Smooth muscle cell (in vitro differentiated cells): ENCODE measurements at regions not wholly inside any gene's neighbourhood (a gene's known extent, or its start where the extent isn't known, plus 50 kb on each side); places are given as distances from the start of the nearest gene placed in this dataset.

Experiments
- DNase-seq: peaks from one replicate; lab custom pipeline; 2025; ENCODE audit not compliant: unreplicated experiment; lab: John Stamatoyannopoulos, UW
- H2AFZ ChIP-seq: fragments of 200-600 bp; sonication (generic); 2 replicates; pipeline ENCODE4 v1.6.0; 2016; ENCODE audit warnings: antibody characterized with exemption, low read depth, mild to moderate bottlenecking
- H3F3A ChIP-seq: fragments of 200-600 bp; sonication (generic); 2 replicates; pipeline ENCODE4 v1.6.0; 2017; ENCODE audit warnings: antibody characterized with exemption, low read depth
- H3K27ac ChIP-seq: fragments of 200-600 bp; sonication (generic); 2 replicates; pipeline ENCODE4 v1.5.1; 2016; ENCODE audit warnings: low read depth, mild to moderate bottlenecking
- H3K27me3 ChIP-seq: fragments of 200-600 bp; sonication (generic); 2 replicates; pipeline ENCODE4 v1.6.1; 2016; ENCODE audit warnings: low read depth, mild to moderate bottlenecking
- H3K36me3 ChIP-seq: fragments of 200-600 bp; sonication (generic); 2 replicates; pipeline ENCODE4 v1.5.1; 2016; ENCODE audit warnings: low read depth
- H3K4me1 ChIP-seq: fragments of 200-600 bp; sonication (generic); 2 replicates; pipeline ENCODE4 v1.5.1; 2016; ENCODE audit warnings: low read depth
- H3K4me2 ChIP-seq: fragments of 200-600 bp; sonication (generic); 2 replicates; pipeline ENCODE4 v1.6.0; 2016; ENCODE audit warnings: mild to moderate bottlenecking
- H3K4me3 ChIP-seq: fragments of 200-600 bp; sonication (generic); 2 replicates; pipeline ENCODE4 v1.5.1; 2016; ENCODE audit warnings: mild to moderate bottlenecking
- H3K79me2 ChIP-seq: fragments of 200-600 bp; sonication (generic); 2 replicates; pipeline ENCODE4 v1.6.0; 2016; ENCODE audit warnings: low read depth, mild to moderate bottlenecking
- H3K9ac ChIP-seq: fragments of 200-600 bp; sonication (generic); 2 replicates; pipeline ENCODE4 v1.6.0; 2016; ENCODE audit warnings: low read depth
- H3K9me3 ChIP-seq: fragments of 200-600 bp; sonication (generic); replicated peaks from 2 replicates; pipeline ENCODE4 v1.5.1; 2016; ENCODE audit warnings: low read depth
- H4K20me1 ChIP-seq: fragments of 200-600 bp; sonication (generic); 2 replicates; pipeline ENCODE4 v1.6.0; 2016; ENCODE audit warnings: low read depth
- WGBS: methylation state at CpG from one replicate; pipeline ENCODE4 v1.1.7; 2016; ENCODE audit warnings: low lambda C conversion rate; 5-methylcytosine and 5-hydroxymethylcytosine counted together
- TF ChIP-seq, protein P1 (sequence below): fragments of 200-600 bp; sonication (generic); IDR thresholded peaks from 2 replicates; pipeline ENCODE4 v1.5.1; 2017; ENCODE audit warnings: borderline replicate concordance, mild to moderate bottlenecking, antibody characterized with exemption; ENCODE audit not compliant: insufficient read depth, poor library complexity, severe bottlenecking

DNA sequence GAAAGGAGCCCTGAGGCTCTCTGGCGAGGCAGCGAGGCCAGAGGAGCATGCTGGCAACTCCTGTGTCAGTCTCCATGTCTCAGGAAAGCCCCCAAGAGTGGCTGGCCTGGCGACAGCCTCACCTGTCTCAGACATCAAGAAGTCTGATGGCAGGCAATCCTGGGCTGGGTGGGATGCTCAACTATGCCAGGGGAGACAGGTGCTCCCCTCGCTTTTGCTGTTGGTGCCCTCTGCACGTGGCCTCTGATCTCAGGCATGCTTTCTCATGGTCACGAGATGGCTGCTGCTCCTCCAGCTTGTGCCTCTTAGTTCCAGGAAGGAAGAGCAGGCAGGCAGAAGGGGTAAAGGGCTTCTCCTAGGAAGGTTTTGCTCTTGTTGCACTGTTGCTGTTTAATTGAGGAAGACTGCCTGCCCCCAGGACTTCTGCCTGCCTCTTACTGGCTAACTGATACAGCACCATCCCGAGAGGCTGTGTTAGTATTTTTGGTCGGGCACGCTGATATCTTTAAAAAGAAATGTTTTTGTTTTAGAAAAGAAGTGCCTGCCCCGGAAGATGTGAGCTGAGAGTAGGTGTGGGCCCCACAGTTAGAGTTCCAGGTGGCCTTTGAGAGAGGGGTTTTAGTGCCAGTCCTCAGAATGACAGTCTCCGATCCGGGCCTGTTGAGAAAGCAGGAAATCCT lies 344.8 kb upstream of the HS6ST1 start:
- Histone ChIP-seq H3K9ac (no peak overlapping the region), H3K27ac (no peak overlapping the region), H3K4me3 (no peak overlapping the region), H3K27me3 (peaks cover 4% of the 10 kb centered on the region), H3K4me2 (no peak overlapping the region), H3F3A (no peaks in the 10 kb centered on the region), H2AFZ (no peak overlapping the region), H4K20me1 (no peaks in the 10 kb centered on the region), H3K36me3 (no peaks in the 10 kb centered on the region), H3K4me1 (no peaks in the 10 kb centered on the region), H3K9me3 (no peaks in the 10 kb centered on the region), H3K79me2 (no peaks in the 10 kb centered on the region)
- TF ChIP-seq, protein P1, sequence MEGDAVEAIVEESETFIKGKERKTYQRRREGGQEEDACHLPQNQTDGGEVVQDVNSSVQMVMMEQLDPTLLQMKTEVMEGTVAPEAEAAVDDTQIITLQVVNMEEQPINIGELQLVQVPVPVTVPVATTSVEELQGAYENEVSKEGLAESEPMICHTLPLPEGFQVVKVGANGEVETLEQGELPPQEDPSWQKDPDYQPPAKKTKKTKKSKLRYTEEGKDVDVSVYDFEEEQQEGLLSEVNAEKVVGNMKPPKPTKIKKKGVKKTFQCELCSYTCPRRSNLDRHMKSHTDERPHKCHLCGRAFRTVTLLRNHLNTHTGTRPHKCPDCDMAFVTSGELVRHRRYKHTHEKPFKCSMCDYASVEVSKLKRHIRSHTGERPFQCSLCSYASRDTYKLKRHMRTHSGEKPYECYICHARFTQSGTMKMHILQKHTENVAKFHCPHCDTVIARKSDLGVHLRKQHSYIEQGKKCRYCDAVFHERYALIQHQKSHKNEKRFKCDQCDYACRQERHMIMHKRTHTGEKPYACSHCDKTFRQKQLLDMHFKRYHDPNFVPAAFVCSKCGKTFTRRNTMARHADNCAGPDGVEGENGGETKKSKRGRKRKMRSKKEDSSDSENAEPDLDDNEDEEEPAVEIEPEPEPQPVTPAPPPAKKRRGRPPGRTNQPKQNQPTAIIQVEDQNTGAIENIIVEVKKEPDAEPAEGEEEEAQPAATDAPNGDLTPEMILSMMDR, result no peak
- WGBS, result 94% methylated on average over 11 of the region's 12 CpGs
- no peak for DNase-seq

DNA sequence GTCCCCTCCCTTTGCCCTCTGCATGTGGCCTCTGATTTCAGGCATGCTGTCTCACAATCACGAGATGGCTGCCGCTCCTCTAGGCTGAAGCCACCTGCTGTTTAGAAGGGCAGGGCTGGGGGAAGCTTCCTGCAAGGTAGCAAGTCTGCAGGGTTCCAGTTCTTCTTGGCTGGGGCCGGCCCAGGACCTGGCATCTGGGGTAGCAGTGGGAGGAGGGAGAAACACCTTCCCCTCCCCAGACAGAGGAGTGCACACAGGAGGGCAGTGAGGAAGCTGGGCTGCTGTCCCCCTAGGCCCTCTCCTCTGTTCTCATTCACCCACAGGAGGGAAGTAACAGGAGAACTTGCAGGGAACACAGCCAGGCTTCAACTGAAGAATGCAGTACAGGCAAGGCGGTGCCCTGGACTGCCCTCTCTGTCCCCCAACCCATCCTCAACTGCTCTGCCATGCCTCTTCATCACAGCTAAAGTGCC lies 345.9 kb upstream of the HS6ST1 start:
- Histone ChIP-seq H3K36me3 (no peaks in the 10 kb centered on the region), H3F3A (no peaks in the 10 kb centered on the region), H3K27me3 (peaks cover 4% of the 10 kb centered on the region), H3K9ac (no peak overlapping the region), H3K27ac (no peak overlapping the region), H3K79me2 (no peaks in the 10 kb centered on the region), H3K4me2 (no peak overlapping the region), H2AFZ (no peak overlapping the region), H4K20me1 (no peaks in the 10 kb centered on the region), H3K4me1 (no peaks in the 10 kb centered on the region), H3K9me3 (no peaks in the 10 kb centered on the region), H3K4me3 (no peak overlapping the region)
- TF ChIP-seq, protein P1, result no peak
- WGBS, result 74% methylated on average over 4 of the region's 4 CpGs
- no peak for DNase-seq

DNA sequence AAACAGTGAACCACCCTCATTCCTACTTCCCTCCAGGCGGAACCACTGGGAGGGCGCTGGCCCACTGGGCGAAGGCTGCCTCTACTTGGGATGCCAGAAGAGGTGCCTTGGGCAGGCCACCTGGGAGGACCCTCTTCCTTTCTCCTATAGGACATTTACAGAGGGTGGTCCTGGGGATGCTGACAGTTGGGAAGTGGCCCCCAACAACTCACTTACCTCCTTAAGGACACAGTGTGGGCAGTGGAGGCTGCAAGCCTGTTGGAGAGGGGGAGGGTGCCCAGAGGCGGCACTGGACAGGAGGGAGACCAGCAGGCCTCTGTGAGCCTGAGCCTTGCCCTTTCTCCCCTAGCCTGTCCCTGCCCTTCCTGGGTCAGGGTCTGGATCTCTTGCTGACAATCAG lies 346.4 kb upstream of the HS6ST1 start:
- H3K4me2 ChIP-seq, result no peak overlapping the region
- H3K9me3 ChIP-seq, result no peaks in the 10 kb centered on the region
- peaks cover 3% of the 10 kb centered on the region for H3K27me3 ChIP-seq
- no peak for DNase-seq
- H3K36me3 ChIP-seq, result no peaks in the 10 kb centered on the region
- H3K9ac ChIP-seq, result no peak overlapping the region
- no peak overlapping the region for H3K27ac ChIP-seq
- H4K20me1 ChIP-seq, result no peaks in the 10 kb centered on the region
- no peak overlapping the region for H2AFZ ChIP-seq
- no peaks in the 10 kb centered on the region for H3F3A ChIP-seq
- TF ChIP-seq, protein P1, result no peak
- 95% methylated on average over 4 of the region's 4 CpGs for whole genome bisulfite sequencing
- no peaks in the 10 kb centered on the region for H3K4me1 ChIP-seq
- no peaks in the 10 kb centered on the region for H3K79me2 ChIP-seq
- no peak overlapping the region for H3K4me3 ChIP-seq

DNA sequence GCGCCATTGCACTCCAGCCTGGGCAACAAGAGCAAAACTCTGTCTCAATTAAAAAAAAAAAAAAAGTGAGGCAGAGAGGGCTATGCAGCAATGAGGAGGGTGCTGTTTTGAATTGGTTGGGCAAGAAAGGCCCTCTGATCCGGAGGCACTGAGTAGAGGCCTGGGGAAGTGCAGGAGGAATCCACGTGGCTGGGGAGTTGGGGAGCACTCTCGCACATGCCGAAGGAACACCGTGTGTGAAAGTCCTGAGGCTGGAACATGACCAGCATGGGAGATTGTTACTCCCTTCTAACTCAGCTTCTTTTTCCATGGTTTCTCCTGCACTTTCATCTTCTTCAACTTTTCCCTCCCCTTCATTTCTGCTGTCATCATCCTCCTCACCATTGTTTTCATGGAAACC lies 347.9 kb upstream of the HS6ST1 start:
- no peak for DNase-seq
- no peak overlapping the region for H3K4me2 ChIP-seq
- no peak overlapping the region for H3K9ac ChIP-seq
- H3K27me3 ChIP-seq, result no peaks in the 10 kb centered on the region
- H2AFZ ChIP-seq, result no peak overlapping the region
- no peaks in the 10 kb centered on the region for H3K9me3 ChIP-seq
- no peaks in the 10 kb centered on the region for H3F3A ChIP-seq
- no peaks in the 10 kb centered on the region for H4K20me1 ChIP-seq
- no peak overlapping the region for H3K27ac ChIP-seq
- H3K36me3 ChIP-seq, result no peaks in the 10 kb centered on the region
- H3K4me1 ChIP-seq, result no peaks in the 10 kb centered on the region
- WGBS, result 91% methylated on average over 6 of the region's 6 CpGs
- no peak overlapping the region for H3K4me3 ChIP-seq
- TF ChIP-seq, protein P1, result no peak
- H3K79me2 ChIP-seq, result no peaks in the 10 kb centered on the region
